Neural crest cell (in vitro differentiated cells): ENCODE measurements at regions not wholly inside any gene's neighbourhood (a gene's known extent, or its start where the extent isn't known, plus 50 kb on each side); places are given as distances from the start of the nearest gene placed in this dataset.

ENCODE experiments used
- DNase-seq: peaks from one replicate; pipeline ENCODE4 v3.0.0; 2021; ENCODE audit warnings: low read depth, mixed read lengths, low spot score
- H3K27ac Mint-ChIP-seq: one replicate; pipeline ENCODE4 v1.8.0; 2021; ENCODE audit warnings: mild to moderate bottlenecking, mixed read lengths; ENCODE audit not compliant: unreplicated experiment
- H3K27me3 Mint-ChIP-seq: 2 replicates; pipeline ENCODE4 v1.8.0; 2021; ENCODE audit warnings: low read depth, mild to moderate bottlenecking, mixed read lengths
- H3K36me3 Mint-ChIP-seq: 2 replicates; pipeline ENCODE4 v1.8.0; 2021; ENCODE audit warnings: low read depth, mild to moderate bottlenecking, mixed read lengths
- H3K4me1 Mint-ChIP-seq: 2 replicates; pipeline ENCODE4 v1.8.0; 2021; ENCODE audit warnings: mixed read lengths
- H3K4me3 Mint-ChIP-seq: one replicate; pipeline ENCODE4 v1.8.0; 2021; ENCODE audit warnings: mild to moderate bottlenecking, mixed read lengths
- H3K9me3 Mint-ChIP-seq: 2 replicates; pipeline ENCODE4 v1.8.0; 2021; ENCODE audit warnings: mixed read lengths
- CTCF ChIP-seq: fragments of 200-600 bp; sonication (generic); conservative IDR thresholded peaks from 2 replicates; pipeline ENCODE4 v1.5.0; 2021; ENCODE audit warnings: antibody characterized with exemption, mild to moderate bottlenecking

DNA sequence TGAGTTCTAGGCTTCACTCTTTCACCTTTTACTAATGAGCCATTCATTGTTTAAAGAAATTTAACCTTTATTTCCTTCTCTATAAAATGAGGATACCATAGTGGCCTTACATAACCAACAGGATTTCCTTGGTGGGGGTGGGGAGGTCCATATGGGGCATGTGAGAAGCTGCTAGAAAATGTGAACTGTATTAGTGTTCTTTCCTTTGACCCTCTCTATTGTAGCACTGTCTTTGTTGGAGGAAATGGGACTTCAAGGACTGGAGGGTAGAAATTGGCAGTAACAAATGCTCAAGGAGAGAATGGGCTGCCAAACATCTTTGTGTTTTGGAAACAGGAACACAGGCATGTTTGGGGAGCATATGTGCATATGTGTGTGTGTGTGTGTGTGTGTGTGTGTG, 468.7 kb upstream of the ZEB2 start:
- TF ChIP-seq CTCF = no peak
- Mint-ChIP-seq H3K4me1 (peaks cover 27% of the 10 kb centered on the region), H3K4me3 (no peak overlapping the region), H3K27ac (no peak overlapping the region), H3K36me3 (peaks cover 29% of the 10 kb centered on the region), H3K27me3 (no peaks in the 10 kb centered on the region), H3K9me3 (peaks cover 27% of the 10 kb centered on the region)
- DNase-seq = no peak

- Mint-ChIP-seq H3K36me3 (peaks cover 31% of the 10 kb centered on the region), H3K9me3 (peaks cover 24% of the 10 kb centered on the region), H3K4me1 (peaks cover 27% of the 10 kb centered on the region), H3K27ac (no peak overlapping the region), H3K27me3 (no peaks in the 10 kb centered on the region), H3K4me3 (no peak overlapping the region)
- no peak for TF ChIP-seq CTCF
- no peak for DNase-seq
Measured at GRCh38 chr2:144986691-144987090, 466.8 kb upstream of the ZEB2 start.

DNA sequence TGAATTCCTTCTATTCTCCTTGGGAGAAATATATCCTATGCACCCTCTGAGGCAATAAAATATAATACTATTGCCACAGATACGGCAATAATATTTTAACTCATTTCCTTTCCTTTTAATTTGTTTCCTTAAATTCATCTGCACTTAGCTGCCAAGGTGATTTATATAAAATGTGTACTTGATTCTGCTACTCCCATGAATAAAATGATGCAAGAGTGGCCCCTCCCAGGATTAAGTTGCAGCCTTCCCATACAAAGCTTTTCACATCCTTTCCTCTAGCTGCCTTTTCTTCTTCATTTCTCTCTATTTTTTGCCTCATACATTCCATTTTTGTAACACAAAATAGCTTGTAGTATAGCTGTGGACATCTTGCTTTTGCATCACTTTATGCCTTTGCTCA, 464.1 kb upstream of the ZEB2 start:
- H3K9me3 Mint-ChIP-seq = peaks cover 24% of the 10 kb centered on the region
- H3K27me3 Mint-ChIP-seq = no peaks in the 10 kb centered on the region
- H3K36me3 Mint-ChIP-seq = peaks cover 29% of the 10 kb centered on the region
- H3K27ac Mint-ChIP-seq = no peak overlapping the region
- H3K4me3 Mint-ChIP-seq = no peak overlapping the region
- peaks cover 3% of the 10 kb centered on the region for H3K4me1 Mint-ChIP-seq
- no peak for DNase-seq
- TF ChIP-seq CTCF = no peak

GRCh38 chr2:144983107-144983506, 463.2 kb upstream of the ZEB2 start:
- no peak overlapping the region for H3K27ac Mint-ChIP-seq
- no peaks in the 10 kb centered on the region for H3K27me3 Mint-ChIP-seq
- DNase-seq = no peak
- no peak for TF ChIP-seq CTCF
- H3K4me3 Mint-ChIP-seq = no peak overlapping the region
- peaks cover 24% of the 10 kb centered on the region for H3K9me3 Mint-ChIP-seq
- H3K4me1 Mint-ChIP-seq = no peaks in the 10 kb centered on the region
- peaks cover 24% of the 10 kb centered on the region for H3K36me3 Mint-ChIP-seq

- DNase-seq = no peak
- no peak for TF ChIP-seq CTCF
- no peak overlapping the region for H3K27ac Mint-ChIP-seq
- no peaks in the 10 kb centered on the region for H3K4me1 Mint-ChIP-seq
- H3K36me3 Mint-ChIP-seq = peaks cover 23% of the 10 kb centered on the region
- no peaks in the 10 kb centered on the region for H3K27me3 Mint-ChIP-seq
- H3K4me3 Mint-ChIP-seq = no peak overlapping the region
- peaks cover 23% of the 10 kb centered on the region for H3K9me3 Mint-ChIP-seq
Measured at GRCh38 chr2:144982481-144982880, 462.6 kb upstream of the ZEB2 start.

GRCh38 chr2:144975881-144976280, 456.0 kb upstream of the ZEB2 start:
- H3K27me3 Mint-ChIP-seq = no peaks in the 10 kb centered on the region

More at GRCh38 chr2:144975881-144976280, 456.0 kb upstream of the ZEB2 start:
- Mint-ChIP-seq H3K4me3 (no peak overlapping the region), H3K27ac (no peak overlapping the region), H3K4me1 (peaks cover 21% of the 10 kb centered on the region), H3K9me3 (peaks cover 9% of the 10 kb centered on the region), H3K36me3 (peaks cover 4% of the 10 kb centered on the region)
- TF ChIP-seq CTCF = no peak
- DNase-seq = no peak
